ENCODE measurements at regions not wholly inside any gene's neighbourhood (a gene's known extent, or its start where the extent isn't known, plus 50 kb on each side); places are given as distances from the start of the nearest gene placed in this dataset.

GRCh38 chr15:46580924-46581323 lies 946.1 kb downstream of the SQOR start:
- no peaks in the 10 kb centered on the region for H3K4me1 Mint-ChIP-seq
- TF ChIP-seq ZNF317 (CRISPR knock-in tag; IDR thresholded peaks at IDR 0.05; ENCODE audit: borderline replicate concordance, low read depth), result no peak
- no peak for TF ChIP-seq GTF2I (CRISPR knock-in tag; conservative IDR thresholded peaks at IDR 0.05)
- no peak for TF ChIP-seq NFATC4 (CRISPR knock-in tag; IDR thresholded peaks at IDR 0.05)
- no peak for TF ChIP-seq HMGXB4 (CRISPR knock-in tag; IDR thresholded peaks at IDR 0.05)
- no peak for TF ChIP-seq OVOL2 (CRISPR knock-in tag; IDR thresholded peaks at IDR 0.05; ENCODE audit: borderline replicate concordance)
- TF ChIP-seq SMAD3 (CRISPR knock-in tag; IDR thresholded peaks at IDR 0.05; ENCODE audit: borderline replicate concordance), result no peak
- TF ChIP-seq ARID4B (CRISPR knock-in tag; IDR thresholded peaks at IDR 0.05; ENCODE audit: borderline replicate concordance), result no peak
- no peak for TF ChIP-seq IRF2 (CRISPR knock-in tag; IDR thresholded peaks at IDR 0.05; ENCODE audit: borderline replicate concordance, low read depth)
- no peak for TF ChIP-seq NR1H2 (CRISPR knock-in tag; IDR thresholded peaks at IDR 0.05)
- TF ChIP-seq, protein P1, sequence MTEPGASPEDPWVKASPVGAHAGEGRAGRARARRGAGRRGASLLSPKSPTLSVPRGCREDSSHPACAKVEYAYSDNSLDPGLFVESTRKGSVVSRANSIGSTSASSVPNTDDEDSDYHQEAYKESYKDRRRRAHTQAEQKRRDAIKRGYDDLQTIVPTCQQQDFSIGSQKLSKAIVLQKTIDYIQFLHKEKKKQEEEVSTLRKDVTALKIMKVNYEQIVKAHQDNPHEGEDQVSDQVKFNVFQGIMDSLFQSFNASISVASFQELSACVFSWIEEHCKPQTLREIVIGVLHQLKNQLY (CRISPR knock-in tag; IDR thresholded peaks at IDR 0.05), result no peak
- TF ChIP-seq KAT7 (CRISPR knock-in tag; IDR thresholded peaks at IDR 0.05; ENCODE audit: borderline replicate concordance), result no peak
- ChIA-PET POLR2A (no interaction called here), CTCF (no interaction called here)
- H3K27me3 Mint-ChIP-seq (ENCODE audit: low read depth), result 0 out of 2 replicates have a peak, but pooled peaks cover 2% of the 10 kb centered on the region
- H3K9me3 Mint-ChIP-seq, result peaks cover 6% of the 10 kb centered on the region; the same call in 1 of the 2 replicates
- DNase-seq (ENCODE audit: low spot score) (no peak), ATAC-seq (no peak)
- H3K36me3 Mint-ChIP-seq, result no peaks in the 10 kb centered on the region
- no peak overlapping the region for H3K27ac Mint-ChIP-seq
- H3K4me3 Mint-ChIP-seq, result no peak overlapping the region

DNA sequence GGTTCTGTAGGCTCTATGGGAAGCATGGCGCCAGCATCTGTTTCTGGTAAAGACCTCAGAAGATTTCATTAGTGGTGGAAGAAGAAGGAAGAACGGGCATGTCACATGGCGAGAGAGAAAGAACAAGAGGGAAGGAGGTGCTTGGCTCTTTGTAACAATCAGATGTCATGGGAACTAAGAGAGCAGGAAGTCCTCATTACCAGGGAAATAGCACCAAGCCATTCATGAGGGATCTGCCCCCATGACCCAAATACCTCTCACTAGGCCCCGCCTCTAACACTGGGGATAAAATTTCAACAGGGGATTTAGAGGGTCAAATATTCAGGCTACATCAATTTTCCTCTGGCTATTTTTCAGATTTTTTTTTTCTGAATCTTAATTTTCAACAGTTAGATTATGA lies 954.3 kb downstream of the SQOR start:
- Mint-ChIP-seq H3K4me1 (peaks cover 5% of the 10 kb centered on the region), H3K36me3 (no peaks in the 10 kb centered on the region; the same call in 1 of the 2 replicates), H3K9me3 (peaks cover 38% of the 10 kb centered on the region), H3K4me3 (no peak overlapping the region), H3K27ac (no peak overlapping the region), H3K27me3 (ENCODE audit: low read depth) (no peaks in the 10 kb centered on the region)
- ChIA-PET CTCF (no interaction called here), POLR2A (no interaction called here)
- DNase-seq (ENCODE audit: low spot score) (no peak), ATAC-seq (peak; percentile 82)
- TF ChIP-seq ZMAT4 (CRISPR knock-in tag; IDR thresholded peaks at IDR 0.05) (no peak), EMX1 (CRISPR knock-in tag; IDR thresholded peaks at IDR 0.05) (no peak), TEAD4 (CRISPR knock-in tag; IDR thresholded peaks at IDR 0.05) (no peak), ESRRA (CRISPR knock-in tag; IDR thresholded peaks at IDR 0.05; ENCODE audit: borderline replicate concordance) (no peak), GABPB1 (CRISPR knock-in tag; IDR thresholded peaks at IDR 0.05) (no peak), E2F1 (CRISPR knock-in tag; IDR thresholded peaks at IDR 0.05) (no peak), PRRX2 (CRISPR knock-in tag; IDR thresholded peaks at IDR 0.05) (no peak), ATF6 (CRISPR knock-in tag; IDR thresholded peaks at IDR 0.05) (no peak), ZNF671 (CRISPR knock-in tag; IDR thresholded peaks at IDR 0.05) (no peak), ZNF396 (CRISPR knock-in tag; IDR thresholded peaks at IDR 0.05; ENCODE audit: borderline replicate concordance) (no peak), ATF1 (CRISPR knock-in tag; IDR thresholded peaks at IDR 0.05) (no peak), RELA (CRISPR knock-in tag; IDR thresholded peaks at IDR 0.05; ENCODE audit: borderline replicate concordance) (no peak), GTF2I (CRISPR knock-in tag; conservative IDR thresholded peaks at IDR 0.05) (no peak), NFE2L1 (CRISPR knock-in tag; IDR thresholded peaks at IDR 0.05) (no peak)
- TF ChIP-seq, protein P2, sequence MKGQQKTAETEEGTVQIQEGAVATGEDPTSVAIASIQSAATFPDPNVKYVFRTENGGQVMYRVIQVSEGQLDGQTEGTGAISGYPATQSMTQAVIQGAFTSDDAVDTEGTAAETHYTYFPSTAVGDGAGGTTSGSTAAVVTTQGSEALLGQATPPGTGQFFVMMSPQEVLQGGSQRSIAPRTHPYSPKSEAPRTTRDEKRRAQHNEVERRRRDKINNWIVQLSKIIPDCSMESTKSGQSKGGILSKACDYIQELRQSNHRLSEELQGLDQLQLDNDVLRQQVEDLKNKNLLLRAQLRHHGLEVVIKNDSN (CRISPR knock-in tag; IDR thresholded peaks at IDR 0.05), result no peak

All from WTC11 (cell line).